Fibroblast of lung (primary cell): ENCODE measurements at regions not wholly inside any gene's neighbourhood (a gene's known extent, or its start where the extent isn't known, plus 50 kb on each side); places are given as distances from the start of the nearest gene placed in this dataset.

Experiments used
- DNase-seq, 2 donors: peaks; one replicate each; pipeline versions ENCODE4 v3.0.0 to v3.0.0-alpha.2; 2010; ENCODE audit warnings: low read depth in 2 of 2
- H2AFZ ChIP-seq: 2 replicates; pipeline ENCODE4 v1.5.1; 2012; ENCODE audit warnings: low read length, control low read depth, inconsistent platforms
- H3K27ac ChIP-seq: 2 replicates; pipeline ENCODE4 v1.5.1; 2011; ENCODE audit warnings: low read length, control low read depth; ENCODE audit not compliant: insufficient read depth
- H3K27me3 ChIP-seq: 2 replicates; pipeline ENCODE4 v1.5.1; 2011; ENCODE audit warnings: mild to moderate bottlenecking, low read length; ENCODE audit not compliant: control insufficient read depth, insufficient read depth
- H3K36me3 ChIP-seq: 2 replicates; pipeline ENCODE4 v1.5.1; 2011; ENCODE audit warnings: low read length; ENCODE audit not compliant: control insufficient read depth, insufficient read depth
- H3K4me1 ChIP-seq: 2 replicates; pipeline ENCODE4 v1.5.1; 2011; ENCODE audit warnings: low read length; ENCODE audit not compliant: control insufficient read depth, insufficient read depth; ENCODE audit errors: extremely low read depth
- H3K4me2 ChIP-seq: 2 replicates; pipeline ENCODE4 v1.5.1; 2011; ENCODE audit warnings: low read length, control low read depth; ENCODE audit not compliant: insufficient read depth; ENCODE audit errors: extremely low read depth
- H3K4me3 ChIP-seq, 4 experiments: fragments of 200-600 bp in 1 of 4; sonication (generic) in 1 of 4; replicated peaks in 1 of 4; 2 replicates each; pipeline ENCODE4 v1.5.1; 2011 to 2016; ENCODE audit warnings: low read length in 4 of 4, low read depth in 3 of 4, mild to moderate bottlenecking in 3 of 4, control low read depth in 2 of 4, inconsistent platforms in 1 of 4, mixed read lengths in 1 of 4; ENCODE audit not compliant: insufficient read depth in 1 of 4; ENCODE audit errors: control extremely low read depth in 1 of 4
- H3K79me2 ChIP-seq: 2 replicates; pipeline ENCODE4 v1.5.1; 2012; ENCODE audit warnings: mild to moderate bottlenecking, low read length, inconsistent platforms; ENCODE audit not compliant: control insufficient read depth, insufficient read depth
- H3K9ac ChIP-seq: 2 replicates; pipeline ENCODE4 v1.5.1; 2011; ENCODE audit warnings: mild to moderate bottlenecking, low read length, control low read depth; ENCODE audit not compliant: insufficient read depth
- H3K9me3 ChIP-seq: 2 replicates; pipeline ENCODE4 v1.5.1; 2012; ENCODE audit warnings: low read depth, low read length; ENCODE audit not compliant: control insufficient read depth, insufficient read depth
- H4K20me1 ChIP-seq: 2 replicates; pipeline ENCODE4 v1.5.1; 2011; ENCODE audit warnings: low read length; ENCODE audit not compliant: control insufficient read depth, insufficient read depth; ENCODE audit errors: extremely low read depth
- CTCF ChIP-seq, 2 donors: IDR thresholded peaks in 1 of 2; conservative IDR thresholded peaks in 1 of 2; 1 replicate in 1 of 2; 2 replicates in 1 of 2; pipeline ENCODE4 v1.5.1; 2011 to 2012; ENCODE audit warnings: low read length in 2 of 2, control low read depth in 1 of 2, inconsistent platforms in 1 of 2, low read depth in 1 of 2, mild to moderate bottlenecking in 1 of 2
- EZH2 ChIP-seq: IDR thresholded peaks from 2 replicates; pipeline ENCODE4 v1.5.1; 2012; ENCODE audit warnings: low read length, control low read depth, mild to moderate bottlenecking; ENCODE audit errors: missing control alignments

- H2AFZ ChIP-seq, result no peak overlapping the region
- TF ChIP-seq CTCF (conservative IDR thresholded peaks at IDR 0.05 in 1 of 2, IDR thresholded peaks at IDR 0.05 in 1 of 2; ENCODE audit: low read depth in 1 of 2, low read length in 2 of 2) (no peak), EZH2 (no peak)
These were observed 1921.6 kb upstream of the WWC1 start for GRCh38 chr5:166369807-166370206.

GRCh38 chr5:166370928-166371690 lies 1920.3 kb upstream of the WWC1 start:
- Histone ChIP-seq H3K27ac (no peak overlapping the region), H3K4me1 (no peaks in the 10 kb centered on the region), H3K79me2 (no peaks in the 10 kb centered on the region), H3K9ac (no peak overlapping the region), H3K36me3 (no peaks in the 10 kb centered on the region), H3K9me3 (no peaks in the 10 kb centered on the region), H3K27me3 (no peaks in the 10 kb centered on the region), H4K20me1 (no peaks in the 10 kb centered on the region), H3K4me3 (peak overlapping the region in 3 of 4 experiments; percentile 12 to 43 (median 36)), H3K4me2 (peak overlapping the region; percentile 59), H2AFZ (peak overlapping the region; percentile 46)
- DNase-seq, result peak in 1 of 2 donors; percentile 47
- TF ChIP-seq EZH2 (no peak), CTCF (conservative IDR thresholded peaks at IDR 0.05 in 1 of 2, IDR thresholded peaks at IDR 0.05 in 1 of 2; ENCODE audit: low read depth in 1 of 2, low read length in 2 of 2) (no peak)

More at GRCh38 chr5:166369807-166370206, 1921.6 kb upstream of the WWC1 start:
- H3K79me2 ChIP-seq, result no peaks in the 10 kb centered on the region
- no peak overlapping the region for H3K27ac ChIP-seq
- H3K4me1 ChIP-seq, result no peaks in the 10 kb centered on the region
- no peaks in the 10 kb centered on the region for H3K36me3 ChIP-seq
- H3K27me3 ChIP-seq, result no peaks in the 10 kb centered on the region
- H4K20me1 ChIP-seq, result no peaks in the 10 kb centered on the region
- no peak for DNase-seq
- H3K4me3 ChIP-seq, result no peak overlapping the region
- no peaks in the 10 kb centered on the region for H3K9me3 ChIP-seq
- no peak overlapping the region for H3K4me2 ChIP-seq
- no peak overlapping the region for H3K9ac ChIP-seq

- Histone ChIP-seq H3K27ac (no peak overlapping the region), H3K9me3 (no peaks in the 10 kb centered on the region), H3K79me2 (no peaks in the 10 kb centered on the region), H4K20me1 (no peaks in the 10 kb centered on the region), H3K36me3 (no peaks in the 10 kb centered on the region), H3K4me1 (no peaks in the 10 kb centered on the region), H3K4me2 (no peak overlapping the region), H3K4me3 (no peak overlapping the region), H2AFZ (no peak overlapping the region), H3K27me3 (no peaks in the 10 kb centered on the region), H3K9ac (no peak overlapping the region)
- no peak for DNase-seq
- no peak for TF ChIP-seq EZH2
- no peak for TF ChIP-seq CTCF (conservative IDR thresholded peaks at IDR 0.05 in 1 of 2, IDR thresholded peaks at IDR 0.05 in 1 of 2; ENCODE audit: low read depth in 1 of 2, low read length in 2 of 2)
These were observed 1917.6 kb upstream of the WWC1 start for GRCh38 chr5:166373817-166374216.
